K562 (cell line): ENCODE measurements at regions not wholly inside any gene's neighbourhood (a gene's known extent, or its start where the extent isn't known, plus 50 kb on each side); places are given as distances from the start of the nearest gene placed in this dataset.

Experiments
- BMI1 ChIP-seq: fragments of 150-350 bp; IDR thresholded peaks from 2 replicates; pipeline ENCODE4 v1.6.1; 2014; ENCODE audit warnings: low read length
- FOS ChIP-seq: IDR thresholded peaks from 3 replicates; pipeline ENCODE4 v1.6.1; 2011; ENCODE audit not compliant: insufficient read length; ENCODE audit errors: extremely low read depth
- FOXK2 ChIP-seq, 2 experiments: fragments of 450-650 bp; IDR thresholded peaks in 1 of 2; conservative IDR thresholded peaks in 1 of 2; 2 replicates each; pipeline ENCODE4 v1.6.1; 2016; ENCODE audit warnings: low read depth in 2 of 2, mild to moderate bottlenecking in 1 of 2
- HMG20A ChIP-seq: fragments of 450-650 bp; formaldehyde crosslinking; conservative IDR thresholded peaks from 2 replicates; pipeline ENCODE4 v1.4.0; 2020; ENCODE audit warnings: mild to moderate bottlenecking, mixed read lengths
- KLF16 ChIP-seq: IDR thresholded peaks from 2 replicates; pipeline ENCODE4 v1.6.1; 2016; ENCODE audit warnings: antibody characterized with exemption
- MTF1 ChIP-seq: fragments of 250-450 bp; sonication (Bioruptor Pico); IDR thresholded peaks from 2 replicates; pipeline ENCODE4 v1.9.0; 2021; ENCODE audit warnings: moderate library complexity, mild to moderate bottlenecking, inconsistent platforms, borderline replicate concordance
- MYC ChIP-seq, 2 experiments: fragments of 250-450 bp in 1 of 2; sonication (Bioruptor Pico) in 1 of 2; IDR thresholded peaks; 2 replicates each; pipeline versions ENCODE4 v1.5.1 to v1.6.1; 2012 to 2021; ENCODE audit warnings: low read depth in 2 of 2, borderline replicate concordance in 1 of 2, improper control_type of control experiment in 1 of 2, low read length in 1 of 2, mild to moderate bottlenecking in 1 of 2, moderate library complexity in 1 of 2
- NEUROD1 ChIP-seq: fragments of 150-350 bp; IDR thresholded peaks from 2 replicates; pipeline ENCODE4 v1.6.1; 2014; ENCODE audit warnings: borderline replicate concordance, low read length, low read depth; ENCODE audit not compliant: partially characterized antibody
- RBM39 ChIP-seq: fragments of 200-400 bp; formaldehyde crosslinking; optimal IDR thresholded peaks from 2 replicates; pipeline ENCODE3; 2018; ENCODE audit warnings: low read depth, low read length
- SIRT6 ChIP-seq: IDR thresholded peaks from one replicate; pipeline ENCODE4 v1.6.1; 2012; ENCODE audit warnings: low read depth, mild to moderate bottlenecking, control low read depth, inconsistent platforms, low read length, moderate library complexity
- TAF7 ChIP-seq: fragments of 450-650 bp; IDR thresholded peaks from 2 replicates; pipeline ENCODE4 v1.6.1; 2016; ENCODE audit warnings: missing genetic modification characterization, missing compliant biosample characterization
- TCF7L2 ChIP-seq: fragments of 150-350 bp; IDR thresholded peaks from 2 replicates; pipeline ENCODE4 v1.6.1; 2016; ENCODE audit warnings: low read depth, mild to moderate bottlenecking, low read length, moderate library complexity
- ZNF124 ChIP-seq: sonication (generic); formaldehyde crosslinking; IDR thresholded peaks from 2 replicates; pipeline ENCODE4 v1.8.1; 2022; ENCODE audit warnings: missing genetic modification reagents
- TF ChIP-seq, protein P1 (sequence below): sonication (generic); formaldehyde crosslinking; IDR thresholded peaks from 2 replicates; pipeline ENCODE4 v1.8.1; 2022; ENCODE audit warnings: missing genetic modification reagents

GRCh38 chr2:228738671-228739380 lies 532.3 kb downstream of the PID1 start:
- TF ChIP-seq, protein P1, sequence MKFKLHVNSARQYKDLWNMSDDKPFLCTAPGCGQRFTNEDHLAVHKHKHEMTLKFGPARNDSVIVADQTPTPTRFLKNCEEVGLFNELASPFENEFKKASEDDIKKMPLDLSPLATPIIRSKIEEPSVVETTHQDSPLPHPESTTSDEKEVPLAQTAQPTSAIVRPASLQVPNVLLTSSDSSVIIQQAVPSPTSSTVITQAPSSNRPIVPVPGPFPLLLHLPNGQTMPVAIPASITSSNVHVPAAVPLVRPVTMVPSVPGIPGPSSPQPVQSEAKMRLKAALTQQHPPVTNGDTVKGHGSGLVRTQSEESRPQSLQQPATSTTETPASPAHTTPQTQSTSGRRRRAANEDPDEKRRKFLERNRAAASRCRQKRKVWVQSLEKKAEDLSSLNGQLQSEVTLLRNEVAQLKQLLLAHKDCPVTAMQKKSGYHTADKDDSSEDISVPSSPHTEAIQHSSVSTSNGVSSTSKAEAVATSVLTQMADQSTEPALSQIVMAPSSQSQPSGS = no peak
- TF ChIP-seq MYC (IDR thresholded peaks at IDR 0.05; ENCODE audit: low read depth, low read length) (no peak), MYC (CRISPR knock-in tag; IDR thresholded peaks at IDR 0.05; ENCODE audit: borderline replicate concordance, low read depth) (no peak), TCF7L2 (no peak), RBM39 (no peak), HMG20A (no peak), NEUROD1 (no peak), SIRT6 (no peak), TAF7 (no peak), FOXK2 (conservative IDR thresholded peaks at IDR 0.05 in 1 of 2, IDR thresholded peaks at IDR 0.05 in 1 of 2; ENCODE audit: low read depth in 2 of 2) (no peak), BMI1 (no peak), FOS (no peak), ZNF124 (CRISPR knock-in tag) (no peak), KLF16 (no peak), MTF1 (no peak)
